Lower lobe of right lung (tissue), 2 donors: ENCODE measurements at regions not wholly inside any gene's neighbourhood (a gene's known extent, or its start where the extent isn't known, plus 50 kb on each side); places are given as distances from the start of the nearest gene placed in this dataset.

ENCODE experiments used
- ATAC-seq, 2 donors: fragments of 200-7000 bp; cut with Tn5 transposase; one replicate each; pipeline ENCODE4 v1.9.1; 2020 to 2022; ENCODE audit warnings: mild to moderate bottlenecking in 2 of 2, moderate library complexity in 2 of 2
- DNase-seq: peaks from one replicate; pipeline ENCODE4 v3.0.0-alpha.2; 2020
- H3K27ac ChIP-seq: fragments of 200-600 bp; one replicate; pipeline ENCODE4 v1.8.0; 2022
- H3K27me3 ChIP-seq: fragments of 200-600 bp; one replicate; pipeline ENCODE4 v1.8.0; 2022; ENCODE audit warnings: low read depth
- H3K36me3 ChIP-seq: fragments of 200-600 bp; one replicate; pipeline ENCODE4 v1.8.0; 2022; ENCODE audit warnings: mild to moderate bottlenecking
- H3K4me1 ChIP-seq: fragments of 200-600 bp; one replicate; pipeline ENCODE4 v1.8.0; 2022
- H3K4me3 ChIP-seq: fragments of 200-600 bp; one replicate; pipeline ENCODE4 v1.8.0; 2022; ENCODE audit warnings: mild to moderate bottlenecking
- H3K9me3 ChIP-seq: fragments of 200-600 bp; one replicate; pipeline ENCODE4 v1.8.0; 2022
- intact Hi-C: fragments of 100-400 bp; cut with DNase I; formaldehyde crosslinking; loops from one replicate; pipeline ENCODE4 v1.11.0; 2022
- TF ChIP-seq, protein P1 (sequence below): fragments of 200-600 bp; IDR thresholded peaks from one replicate; pipeline ENCODE4 v1.8.0; 2022; ENCODE audit warnings: antibody characterized with exemption, mild to moderate bottlenecking
- donor health status: DM: no; HTN: yes; CAD: no; lungs with severe emphysema.

DNA sequence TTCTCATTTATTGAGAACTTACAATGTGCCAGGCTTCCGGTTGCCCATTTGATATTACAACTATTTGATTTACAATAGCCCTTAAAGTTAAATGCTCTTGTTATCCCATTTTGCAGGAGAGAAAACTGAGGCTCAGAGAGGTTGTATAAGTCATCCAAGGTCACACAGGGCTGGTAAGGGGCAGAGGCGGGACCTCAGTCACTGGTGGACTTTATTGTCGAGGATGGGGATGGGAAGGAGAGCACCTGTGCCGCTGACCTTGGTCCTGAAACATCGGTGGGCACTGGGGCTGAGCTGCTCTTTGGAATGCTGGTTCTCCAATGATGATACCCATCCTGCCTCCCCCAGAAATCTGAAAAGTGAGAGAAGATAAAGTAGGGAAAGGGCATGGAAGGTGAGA is 265.4 kb downstream of the MIAT start:
- intact Hi-C loops, result no loop called here
- no peaks in the 10 kb centered on the region for H3K27me3 ChIP-seq
- H3K4me3 ChIP-seq, result no peak overlapping the region
- TF ChIP-seq, protein P1, sequence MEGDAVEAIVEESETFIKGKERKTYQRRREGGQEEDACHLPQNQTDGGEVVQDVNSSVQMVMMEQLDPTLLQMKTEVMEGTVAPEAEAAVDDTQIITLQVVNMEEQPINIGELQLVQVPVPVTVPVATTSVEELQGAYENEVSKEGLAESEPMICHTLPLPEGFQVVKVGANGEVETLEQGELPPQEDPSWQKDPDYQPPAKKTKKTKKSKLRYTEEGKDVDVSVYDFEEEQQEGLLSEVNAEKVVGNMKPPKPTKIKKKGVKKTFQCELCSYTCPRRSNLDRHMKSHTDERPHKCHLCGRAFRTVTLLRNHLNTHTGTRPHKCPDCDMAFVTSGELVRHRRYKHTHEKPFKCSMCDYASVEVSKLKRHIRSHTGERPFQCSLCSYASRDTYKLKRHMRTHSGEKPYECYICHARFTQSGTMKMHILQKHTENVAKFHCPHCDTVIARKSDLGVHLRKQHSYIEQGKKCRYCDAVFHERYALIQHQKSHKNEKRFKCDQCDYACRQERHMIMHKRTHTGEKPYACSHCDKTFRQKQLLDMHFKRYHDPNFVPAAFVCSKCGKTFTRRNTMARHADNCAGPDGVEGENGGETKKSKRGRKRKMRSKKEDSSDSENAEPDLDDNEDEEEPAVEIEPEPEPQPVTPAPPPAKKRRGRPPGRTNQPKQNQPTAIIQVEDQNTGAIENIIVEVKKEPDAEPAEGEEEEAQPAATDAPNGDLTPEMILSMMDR, result no peak
- DNase-seq, result no peak
- no peaks in the 10 kb centered on the region for H3K4me1 ChIP-seq
- no peaks in the 10 kb centered on the region for H3K9me3 ChIP-seq
- H3K36me3 ChIP-seq, result no peaks in the 10 kb centered on the region
- H3K27ac ChIP-seq, result no peak overlapping the region
- no peak for ATAC-seq

DNA sequence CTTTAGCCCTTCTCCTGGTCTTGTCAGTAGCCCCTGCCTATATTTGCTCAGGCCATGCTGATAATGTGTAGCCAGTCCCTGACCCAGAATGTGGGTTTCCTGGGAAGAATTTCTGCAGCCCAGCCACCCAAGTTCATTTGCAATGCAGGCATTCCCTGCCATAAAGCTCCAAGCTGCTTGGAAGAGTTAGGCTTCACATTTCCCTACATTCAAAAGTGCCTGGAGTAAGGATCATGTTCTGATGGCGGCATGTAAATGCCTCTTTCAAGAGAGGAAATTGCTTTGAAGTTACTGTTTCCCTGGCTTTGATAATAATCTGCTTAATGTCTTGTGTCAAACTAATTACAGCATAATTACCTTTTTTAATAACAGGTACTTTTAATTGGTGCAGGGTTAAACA is 266.1 kb downstream of the MIAT start:
- TF ChIP-seq, protein P1, result no peak
- no peak for ATAC-seq
- H3K4me3 ChIP-seq, result no peak overlapping the region

DNA sequence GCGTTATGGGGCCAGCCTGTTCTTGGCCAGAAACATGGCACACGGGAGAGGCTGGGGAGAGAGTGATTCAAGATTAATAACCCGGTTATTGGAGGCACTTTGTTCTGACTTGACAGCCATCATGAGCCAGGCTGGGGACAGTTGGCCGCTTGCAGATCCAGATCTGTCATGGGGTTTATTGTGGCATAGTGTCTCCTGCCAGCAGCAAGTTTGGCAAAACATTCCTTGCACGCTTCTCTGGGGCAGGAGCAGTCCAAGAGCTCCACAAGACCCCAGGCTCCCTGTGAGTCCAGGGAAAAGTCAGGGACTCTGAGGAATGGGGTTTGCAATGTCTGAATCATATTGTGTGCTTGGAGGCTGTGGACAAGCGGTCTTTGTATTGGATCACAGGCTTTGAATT is 270.4 kb downstream of the MIAT start:
- TF ChIP-seq, protein P1, result no peak
- Histone ChIP-seq H3K9me3 (no peaks in the 10 kb centered on the region), H3K36me3 (no peaks in the 10 kb centered on the region), H3K27ac (no peak overlapping the region), H3K4me1 (no peaks in the 10 kb centered on the region), H3K27me3 (no peaks in the 10 kb centered on the region), H3K4me3 (no peak overlapping the region)
- DNase-seq (no peak), ATAC-seq (no peak)
- intact Hi-C loops, result no loop called here

More for the DNA sequence above, 266.1 kb downstream of the MIAT start:
- no peak overlapping the region for H3K27ac ChIP-seq
- no peaks in the 10 kb centered on the region for H3K9me3 ChIP-seq
- H3K27me3 ChIP-seq, result no peaks in the 10 kb centered on the region
- DNase-seq, result no peak
- no peaks in the 10 kb centered on the region for H3K36me3 ChIP-seq
- intact Hi-C loops, result no loop called here
- no peaks in the 10 kb centered on the region for H3K4me1 ChIP-seq

DNA sequence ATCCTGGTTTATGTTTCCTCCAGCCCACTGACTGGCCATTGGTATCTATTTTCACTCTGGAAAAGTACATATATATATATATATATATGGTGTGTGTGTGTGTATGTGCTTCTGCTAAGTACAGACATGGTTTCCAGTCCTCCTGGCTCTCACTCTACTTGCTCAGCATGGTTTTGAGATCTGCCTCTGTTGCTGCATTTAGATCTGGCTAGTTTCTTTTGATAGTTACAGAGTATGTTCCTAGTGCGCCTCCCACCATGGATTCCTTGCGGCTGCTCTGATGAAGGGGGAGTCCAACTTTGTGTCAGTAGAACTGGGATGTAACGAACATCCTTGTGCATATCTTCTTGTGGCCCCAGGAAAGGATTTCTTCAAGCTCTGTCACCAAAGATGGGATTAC is 274.1 kb downstream of the MIAT start:
- Histone ChIP-seq H3K4me1 (no peaks in the 10 kb centered on the region), H3K9me3 (no peaks in the 10 kb centered on the region), H3K27me3 (no peaks in the 10 kb centered on the region), H3K27ac (no peak overlapping the region), H3K36me3 (no peaks in the 10 kb centered on the region), H3K4me3 (no peak overlapping the region)
- DNase-seq (no peak), ATAC-seq (no peak)
- intact Hi-C loops, result no loop called here
- TF ChIP-seq, protein P1, result no peak

DNA sequence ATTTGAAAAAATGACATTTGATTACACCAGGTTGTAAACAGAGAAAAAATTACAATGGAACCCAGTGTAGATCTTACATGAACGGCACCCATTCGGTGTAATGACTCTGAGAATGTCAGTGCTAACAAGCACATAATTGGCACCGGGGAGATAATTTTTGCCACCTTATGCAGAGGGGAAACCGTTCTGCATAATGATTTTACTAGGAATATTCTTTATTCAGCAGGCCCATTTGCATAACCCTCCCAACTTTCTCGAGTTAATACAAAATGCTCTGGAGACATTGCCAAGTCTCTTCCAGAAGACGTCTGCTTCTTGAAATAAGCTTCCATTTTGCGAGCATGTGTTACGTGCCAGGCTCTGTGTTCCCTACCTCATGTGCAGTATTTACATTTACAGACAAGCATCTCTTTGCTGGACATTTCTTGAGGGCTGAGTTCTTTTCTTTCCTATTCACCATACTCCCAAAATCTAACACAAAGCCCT is 275.8 kb downstream of the MIAT start:
- H3K36me3 ChIP-seq, result no peaks in the 10 kb centered on the region
- H3K27me3 ChIP-seq, result no peaks in the 10 kb centered on the region
- H3K4me3 ChIP-seq, result no peak overlapping the region
- no peak for ATAC-seq
- DNase-seq, result no peak
- H3K4me1 ChIP-seq, result no peaks in the 10 kb centered on the region
- no peaks in the 10 kb centered on the region for H3K9me3 ChIP-seq
- intact Hi-C loops, result no loop called here
- no peak overlapping the region for H3K27ac ChIP-seq
- TF ChIP-seq, protein P1, result no peak

DNA sequence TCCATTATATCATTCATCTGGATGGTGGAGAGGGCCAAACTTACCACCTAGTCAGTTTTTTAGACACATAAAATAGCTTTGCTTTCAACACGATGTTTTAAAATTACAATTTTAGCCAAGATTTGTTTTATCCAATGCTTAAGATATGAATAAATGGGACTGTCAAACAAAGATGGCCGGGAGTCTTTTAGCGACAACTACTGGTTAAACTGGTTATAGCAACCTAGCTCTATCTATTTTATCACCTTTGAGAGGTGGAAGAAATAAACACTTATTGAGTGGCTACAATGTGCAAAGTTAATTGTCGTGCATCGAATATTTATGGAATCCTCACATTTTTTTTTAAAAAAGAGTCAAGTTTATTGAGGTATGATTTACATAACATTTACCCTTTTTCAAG is 279.8 kb downstream of the MIAT start:
- ATAC-seq, result no peak

More for the DNA sequence above, 279.8 kb downstream of the MIAT start:
- Histone ChIP-seq H3K4me3 (no peak overlapping the region), H3K4me1 (no peaks in the 10 kb centered on the region), H3K27me3 (no peaks in the 10 kb centered on the region), H3K36me3 (no peaks in the 10 kb centered on the region), H3K27ac (no peak overlapping the region), H3K9me3 (no peaks in the 10 kb centered on the region)
- no peak for DNase-seq
- intact Hi-C loops, result no loop called here
- TF ChIP-seq, protein P1, result no peak
